Right cardiac atrium (tissue), 5 donors: ENCODE measurements at regions not wholly inside any gene's neighbourhood (a gene's known extent, or its start where the extent isn't known, plus 50 kb on each side); places are given as distances from the start of the nearest gene placed in this dataset.

Experiments
- ATAC-seq, 2 donors: fragments of 200-7000 bp; cut with Tn5 transposase; one replicate each; pipeline versions ENCODE4 v1.8.0 to v1.9.1; 2020; ENCODE audit warnings: moderate library complexity in 2 of 2, mild to moderate bottlenecking in 1 of 2
- DNase-seq, 3 donors: peaks; one replicate each; pipeline ENCODE4 v3.0.0-alpha.2; 2020
- H3K27ac ChIP-seq: one replicate; pipeline ENCODE4 v1.5.1; 2013; ENCODE audit warnings: mild to moderate bottlenecking, low read length, control low read depth, moderate library complexity
- H3K27me3 ChIP-seq: one replicate; pipeline ENCODE4 v1.6.1; 2013; ENCODE audit not compliant: control insufficient read depth, insufficient read depth
- H3K4me1 ChIP-seq: one replicate; pipeline ENCODE4 v1.6.1; 2013; ENCODE audit warnings: low read length; ENCODE audit not compliant: control insufficient read depth, insufficient read depth
- H3K4me3 ChIP-seq: one replicate; pipeline ENCODE4 v1.5.1; 2013; ENCODE audit warnings: low read length, control low read depth
- H3K9me3 ChIP-seq: one replicate; pipeline ENCODE4 v1.6.1; 2013; ENCODE audit warnings: low read length; ENCODE audit not compliant: control insufficient read depth
- WGBS: extraction: QIAGEN DNeasy Blood & Tissue Kit; methylation state at CpG from one replicate; pipeline ENCODE4 v1.1.7; 2013; 5-methylcytosine and 5-hydroxymethylcytosine counted together
- intact Hi-C, 4 donors: fragments of 100-400 bp; cut with DNase I; formaldehyde crosslinking; loops; one replicate each; pipeline versions ENCODE4 v1.11.0 to v1.14.0; 2022 to 2023
- donor health status: healthy with polysubstance abuse.
- donor health status: DM: no; HTN: yes; CAD: no.
- donor health status: DM: no; HTN: no; CAD: no.
- donor health status: DM: no; HTN: yes; CAD: no; lungs with severe emphysema.
- donor health status: DM: yes; HTN: yes; CAD: no.

DNA sequence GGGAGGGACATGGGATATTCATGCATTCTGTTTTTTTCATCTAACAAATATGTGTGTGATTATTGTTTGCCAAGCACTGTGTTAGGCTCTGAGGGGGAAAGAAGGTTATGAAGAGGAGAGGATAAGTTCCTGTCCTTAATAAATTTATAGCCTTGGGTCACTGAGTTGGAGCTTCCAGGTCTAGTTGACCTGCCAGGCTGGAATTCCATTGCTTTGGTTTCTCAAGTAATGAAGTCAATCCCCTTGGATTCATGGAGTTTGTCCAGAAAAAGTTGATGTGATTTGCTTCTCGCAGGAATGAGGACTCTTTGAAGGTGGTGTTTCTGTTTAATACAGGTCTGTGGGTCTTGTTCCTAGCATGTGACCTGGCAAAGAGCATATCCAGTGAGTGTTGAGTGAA lies 156.2 kb downstream of the ADAMTS15 start:
- 77% methylated on average over 1 of the region's 1 CpG for WGBS

GRCh38 chr11:130606178-130606577 lies 157.7 kb downstream of the ADAMTS15 start:
- Histone ChIP-seq H3K4me1 (peaks cover 11% of the 10 kb centered on the region), H3K9me3 (no peaks in the 10 kb centered on the region), H3K27ac (peak overlapping the region; percentile 68), H3K4me3 (no peak overlapping the region), H3K27me3 (no peaks in the 10 kb centered on the region)
- WGBS, result 84% methylated on average over 4 of the region's 4 CpGs
- ATAC-seq, result no peak
- intact Hi-C loops, result no loop called here
- DNase-seq, result no peak

More for the DNA sequence above, 156.2 kb downstream of the ADAMTS15 start:
- intact Hi-C loops, result no loop called here
- no peaks in the 10 kb centered on the region for H3K9me3 ChIP-seq
- ATAC-seq, result no peak
- H3K4me1 ChIP-seq, result peaks cover 9% of the 10 kb centered on the region
- no peaks in the 10 kb centered on the region for H3K27me3 ChIP-seq
- no peak overlapping the region for H3K27ac ChIP-seq
- H3K4me3 ChIP-seq, result no peak overlapping the region
- DNase-seq, result no peak

GRCh38 chr11:130606781-130607511 lies 158.5 kb downstream of the ADAMTS15 start:
- intact Hi-C loops, result no loop called here
- peak; percentile 80 to 93 (median 89) for DNase-seq

GRCh38 chr11:130608287-130608686 lies 159.8 kb downstream of the ADAMTS15 start:
- no peaks in the 10 kb centered on the region for H3K9me3 ChIP-seq
- DNase-seq (no peak), ATAC-seq (no peak)
- no peaks in the 10 kb centered on the region for H3K27me3 ChIP-seq
- intact Hi-C loops, result no loop called here
- H3K4me1 ChIP-seq, result peaks cover 18% of the 10 kb centered on the region
- 93% methylated on average over 8 of the region's 8 CpGs for WGBS
- no peak overlapping the region for H3K4me3 ChIP-seq
- H3K27ac ChIP-seq, result peak overlapping the region; percentile 57

More at GRCh38 chr11:130606781-130607511, 158.5 kb downstream of the ADAMTS15 start:
- H3K27me3 ChIP-seq, result no peaks in the 10 kb centered on the region
- H3K27ac ChIP-seq, result peak overlapping the region; percentile 68
- no peaks in the 10 kb centered on the region for H3K9me3 ChIP-seq
- peaks cover 15% of the 10 kb centered on the region for H3K4me1 ChIP-seq
- no peak overlapping the region for H3K4me3 ChIP-seq
- WGBS, result 37% methylated on average over 10 of the region's 10 CpGs
- ATAC-seq, result peak; percentile 32 to 54

DNA sequence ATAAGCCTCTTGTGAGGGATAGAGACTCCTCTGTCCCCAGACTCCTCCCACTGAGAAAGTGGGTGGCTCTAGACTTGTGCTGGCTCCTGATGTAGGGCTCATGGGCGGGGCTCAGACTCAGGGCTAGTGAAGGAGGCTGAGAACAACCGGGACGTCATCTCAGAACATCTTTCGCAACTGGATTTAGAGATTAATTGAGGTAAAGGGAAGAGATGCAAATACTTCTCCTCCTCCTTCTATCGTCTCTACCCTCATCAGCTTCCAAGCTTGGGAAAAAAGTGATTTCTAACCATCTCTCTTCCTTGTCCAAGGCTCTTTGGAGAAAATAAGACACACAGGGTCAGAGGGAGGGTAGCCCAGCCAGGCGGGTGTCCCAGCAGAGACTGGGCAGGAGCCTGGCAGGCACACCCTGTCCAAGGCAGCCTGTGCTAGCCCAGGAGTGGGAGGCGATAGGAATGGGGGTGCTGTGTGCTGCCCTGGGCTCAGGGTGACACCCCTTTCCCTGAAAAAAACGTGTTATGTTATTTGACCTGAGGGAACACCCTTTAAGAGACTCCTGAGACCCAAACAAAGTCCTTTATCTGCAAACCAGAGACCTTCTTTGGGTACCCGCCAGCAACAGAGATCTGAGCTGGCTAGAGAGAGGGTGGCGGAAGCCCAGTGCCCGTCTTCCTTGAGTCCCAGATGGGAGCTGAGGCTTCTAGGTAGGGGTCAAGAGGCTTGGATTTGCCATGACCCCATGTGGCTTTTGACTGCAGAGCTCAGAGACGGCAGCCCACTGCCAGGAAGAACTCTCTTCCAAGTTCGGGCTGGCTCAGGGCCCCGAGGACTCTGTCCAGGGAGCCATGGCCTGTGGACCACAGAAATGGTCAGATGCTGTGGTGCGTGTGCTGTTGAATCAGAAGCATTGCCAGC lies 160.9 kb downstream of the ADAMTS15 start:
- ATAC-seq (peak; percentile 90 to 93), DNase-seq (peak; percentile 92 to 96 (median 93))
- Histone ChIP-seq H3K9me3 (no peaks in the 10 kb centered on the region), H3K4me1 (peaks cover 18% of the 10 kb centered on the region), H3K27me3 (no peaks in the 10 kb centered on the region), H3K27ac (peak overlapping the region; percentile 84), H3K4me3 (no peak overlapping the region)
- intact Hi-C loops, result no loop called here
- 46% methylated on average over 15 of the region's 15 CpGs for WGBS

- ATAC-seq (no peak), DNase-seq (no peak)
- no peak overlapping the region for H3K4me3 ChIP-seq
- H3K27ac ChIP-seq, result no peak overlapping the region
- peaks cover 17% of the 10 kb centered on the region for H3K4me1 ChIP-seq
- intact Hi-C loops, result no loop called here
- no peaks in the 10 kb centered on the region for H3K27me3 ChIP-seq
- no peaks in the 10 kb centered on the region for H3K9me3 ChIP-seq
- WGBS, result 84% methylated on average over 5 of the region's 5 CpGs
Observed at GRCh38 chr11:130611791-130612251, 163.4 kb downstream of the ADAMTS15 start.

DNA sequence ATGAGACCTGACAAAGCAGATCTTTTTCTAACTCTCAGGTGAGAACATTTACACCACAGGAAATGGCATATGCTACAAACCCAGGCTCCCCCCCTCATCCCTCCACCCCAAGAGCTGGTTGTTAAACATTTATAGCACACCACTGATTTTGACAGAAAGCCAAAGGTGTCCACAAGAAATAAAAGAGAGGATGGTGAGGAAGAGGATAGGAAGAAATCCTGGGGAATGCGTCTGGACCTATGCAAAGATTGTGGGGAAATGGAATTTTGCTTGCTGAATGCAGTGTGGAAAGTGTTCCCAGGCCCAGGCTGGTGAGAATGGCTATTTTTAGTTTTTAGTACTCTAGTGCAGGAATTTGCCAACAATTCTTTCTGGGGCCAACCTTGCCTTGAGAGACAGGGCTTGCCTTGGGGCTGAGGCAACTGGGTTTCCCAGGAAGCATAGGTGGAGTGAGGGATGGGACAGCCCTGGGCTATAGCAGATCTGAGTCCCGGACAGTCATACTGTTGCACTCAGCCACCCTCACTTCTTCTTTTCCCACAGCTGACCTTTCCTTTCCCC lies 163.9 kb downstream of the ADAMTS15 start:
- Histone ChIP-seq H3K4me1 (peaks cover 14% of the 10 kb centered on the region), H3K27me3 (no peaks in the 10 kb centered on the region), H3K9me3 (no peaks in the 10 kb centered on the region), H3K27ac (no peak overlapping the region), H3K4me3 (no peak overlapping the region)
- 90% methylated on average over 2 of the region's 2 CpGs for WGBS
- intact Hi-C loops, result no loop called here
- ATAC-seq, result no peak
- DNase-seq, result no peak

DNA sequence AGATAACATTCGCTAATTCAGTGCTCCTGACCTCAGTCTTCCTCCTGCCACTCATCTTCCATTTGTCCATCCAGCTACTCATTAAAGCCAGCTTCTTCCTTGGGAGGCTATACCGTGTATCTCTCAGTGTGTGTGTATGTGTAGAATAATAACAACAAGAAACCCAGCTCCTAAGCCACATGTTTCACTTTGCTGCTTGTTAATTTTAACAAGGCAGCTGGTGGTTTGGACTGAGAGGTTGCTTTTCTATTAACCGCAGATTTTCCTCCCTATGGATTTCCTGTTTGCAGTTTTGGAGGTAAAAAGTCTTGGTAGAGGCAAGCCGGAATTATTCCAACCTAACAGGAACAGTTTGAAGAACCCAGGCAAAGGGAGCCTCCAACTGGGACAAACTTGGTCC lies 165.0 kb downstream of the ADAMTS15 start:
- H3K4me1 ChIP-seq, result peaks cover 11% of the 10 kb centered on the region
- intact Hi-C loops, result no loop called here
- no peak overlapping the region for H3K4me3 ChIP-seq
- no peaks in the 10 kb centered on the region for H3K27me3 ChIP-seq
- H3K27ac ChIP-seq, result no peak overlapping the region
- no peak for DNase-seq
- 87% methylated on average over 4 of the region's 4 CpGs for WGBS
- no peak for ATAC-seq
- no peaks in the 10 kb centered on the region for H3K9me3 ChIP-seq

GRCh38 chr11:130614591-130614990 lies 166.1 kb downstream of the ADAMTS15 start:
- no peaks in the 10 kb centered on the region for H3K27me3 ChIP-seq

GRCh38 chr11:130615561-130615960 lies 167.1 kb downstream of the ADAMTS15 start:
- Histone ChIP-seq H3K4me3 (no peak overlapping the region), H3K27me3 (no peaks in the 10 kb centered on the region), H3K4me1 (peaks cover 10% of the 10 kb centered on the region), H3K27ac (no peak overlapping the region), H3K9me3 (no peaks in the 10 kb centered on the region)
- WGBS, result 78% methylated on average over 3 of the region's 3 CpGs
- DNase-seq (no peak), ATAC-seq (no peak)
- intact Hi-C loops, result no loop called here

More at GRCh38 chr11:130614591-130614990, 166.1 kb downstream of the ADAMTS15 start:
- DNase-seq (no peak), ATAC-seq (no peak)
- H3K4me1 ChIP-seq, result peaks cover 10% of the 10 kb centered on the region
- 83% methylated on average over 3 of the region's 3 CpGs for WGBS
- H3K4me3 ChIP-seq, result no peak overlapping the region
- H3K9me3 ChIP-seq, result no peaks in the 10 kb centered on the region
- intact Hi-C loops, result no loop called here
- H3K27ac ChIP-seq, result no peak overlapping the region

DNA sequence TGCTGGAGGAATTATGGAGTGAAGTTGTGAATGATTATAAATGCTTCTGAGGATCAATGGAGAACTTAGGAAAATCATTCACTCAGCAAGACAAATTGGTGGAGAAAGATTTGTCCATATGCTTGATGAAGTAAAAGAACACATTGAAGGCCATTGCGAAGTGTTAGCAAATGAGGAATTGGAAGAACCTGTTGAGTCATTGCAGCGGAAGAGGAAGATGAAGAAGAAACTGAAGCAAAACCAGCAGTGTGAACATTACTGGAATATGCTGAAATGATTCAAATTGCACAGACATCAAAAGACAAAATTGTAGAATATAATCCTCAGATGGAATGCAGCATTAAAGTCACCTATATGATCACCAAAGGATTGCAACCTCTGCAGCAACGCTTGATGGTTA lies 168.1 kb downstream of the ADAMTS15 start:
- no peak overlapping the region for H3K27ac ChIP-seq
- ATAC-seq, result no peak

More for the DNA sequence above, 168.1 kb downstream of the ADAMTS15 start:
- intact Hi-C loops, result no loop called here
- no peak overlapping the region for H3K4me3 ChIP-seq
- H3K9me3 ChIP-seq, result no peaks in the 10 kb centered on the region
- WGBS, result 82% methylated on average over 3 of the region's 3 CpGs
- H3K27me3 ChIP-seq, result no peaks in the 10 kb centered on the region
- H3K4me1 ChIP-seq, result peaks cover 6% of the 10 kb centered on the region
- DNase-seq, result no peak
